SK-N-SH treated with all-trans-retinoic acid at 6 μM for 48 hours (cell line): ENCODE measurements at regions not wholly inside any gene's neighbourhood (a gene's known extent, or its start where the extent isn't known, plus 50 kb on each side); places are given as distances from the start of the nearest gene placed in this dataset.

ENCODE experiments used
- BACH2 ChIP-seq: fragments of 250-450 bp; sonication (Bioruptor Pico); IDR thresholded peaks from 2 replicates; pipeline ENCODE4 v1.9.0; 2021; ENCODE audit warnings: mild to moderate bottlenecking, borderline replicate concordance
- POU6F1 ChIP-seq: fragments of 250-450 bp; sonication (Bioruptor Pico); IDR thresholded peaks from 2 replicates; pipeline ENCODE4 v1.8.0; 2021; ENCODE audit warnings: low read depth, mild to moderate bottlenecking, moderate library complexity, borderline replicate concordance
- RARB ChIP-seq: fragments of 250-450 bp; sonication (Bioruptor Pico); IDR thresholded peaks from 2 replicates; pipeline ENCODE4 v1.8.0; 2021; ENCODE audit warnings: mild to moderate bottlenecking, moderate library complexity
- TF ChIP-seq, protein P1 (sequence below): fragments of 250-450 bp; sonication (Bioruptor Pico); IDR thresholded peaks from 2 replicates; pipeline ENCODE4 v1.5.0; 2020; ENCODE audit warnings: mild to moderate bottlenecking, moderate library complexity
- TF ChIP-seq, protein P2 (sequence below): fragments of 250-450 bp; sonication (Bioruptor Pico); IDR thresholded peaks from 2 replicates; pipeline ENCODE4 v1.5.1; 2021; ENCODE audit warnings: mild to moderate bottlenecking, moderate library complexity

DNA sequence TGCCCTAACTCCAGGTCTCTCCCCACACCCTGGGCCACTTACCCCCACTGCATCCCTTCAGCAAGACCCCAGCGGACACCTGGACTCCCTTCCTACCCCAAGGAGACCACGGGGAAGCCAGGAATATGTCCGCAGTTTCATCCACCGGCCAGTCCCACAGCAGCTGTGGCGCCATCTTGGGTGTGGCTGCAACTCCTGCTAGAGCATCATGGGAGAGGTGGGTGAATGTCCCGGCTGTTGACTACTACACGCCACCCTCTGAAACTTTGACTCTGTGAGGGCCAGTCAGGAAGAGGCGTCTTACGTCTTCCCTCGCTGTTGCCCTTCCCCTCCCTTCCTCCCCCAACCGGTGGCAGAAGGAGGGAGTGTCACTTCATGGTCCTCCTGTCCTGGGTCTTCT, 238.3 kb upstream of the RNF32 start:
- TF ChIP-seq RARB = no peak
- no peak for TF ChIP-seq POU6F1
- TF ChIP-seq, protein P1, sequence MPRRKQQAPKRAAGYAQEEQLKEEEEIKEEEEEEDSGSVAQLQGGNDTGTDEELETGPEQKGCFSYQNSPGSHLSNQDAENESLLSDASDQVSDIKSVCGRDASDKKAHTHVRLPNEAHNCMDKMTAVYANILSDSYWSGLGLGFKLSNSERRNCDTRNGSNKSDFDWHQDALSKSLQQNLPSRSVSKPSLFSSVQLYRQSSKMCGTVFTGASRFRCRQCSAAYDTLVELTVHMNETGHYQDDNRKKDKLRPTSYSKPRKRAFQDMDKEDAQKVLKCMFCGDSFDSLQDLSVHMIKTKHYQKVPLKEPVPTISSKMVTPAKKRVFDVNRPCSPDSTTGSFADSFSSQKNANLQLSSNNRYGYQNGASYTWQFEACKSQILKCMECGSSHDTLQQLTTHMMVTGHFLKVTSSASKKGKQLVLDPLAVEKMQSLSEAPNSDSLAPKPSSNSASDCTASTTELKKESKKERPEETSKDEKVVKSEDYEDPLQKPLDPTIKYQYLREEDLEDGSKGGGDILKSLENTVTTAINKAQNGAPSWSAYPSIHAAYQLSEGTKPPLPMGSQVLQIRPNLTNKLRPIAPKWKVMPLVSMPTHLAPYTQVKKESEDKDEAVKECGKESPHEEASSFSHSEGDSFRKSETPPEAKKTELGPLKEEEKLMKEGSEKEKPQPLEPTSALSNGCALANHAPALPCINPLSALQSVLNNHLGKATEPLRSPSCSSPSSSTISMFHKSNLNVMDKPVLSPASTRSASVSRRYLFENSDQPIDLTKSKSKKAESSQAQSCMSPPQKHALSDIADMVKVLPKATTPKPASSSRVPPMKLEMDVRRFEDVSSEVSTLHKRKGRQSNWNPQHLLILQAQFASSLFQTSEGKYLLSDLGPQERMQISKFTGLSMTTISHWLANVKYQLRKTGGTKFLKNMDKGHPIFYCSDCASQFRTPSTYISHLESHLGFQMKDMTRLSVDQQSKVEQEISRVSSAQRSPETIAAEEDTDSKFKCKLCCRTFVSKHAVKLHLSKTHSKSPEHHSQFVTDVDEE (CRISPR knock-in tag) = no peak
- no peak for TF ChIP-seq BACH2
- TF ChIP-seq, protein P2, sequence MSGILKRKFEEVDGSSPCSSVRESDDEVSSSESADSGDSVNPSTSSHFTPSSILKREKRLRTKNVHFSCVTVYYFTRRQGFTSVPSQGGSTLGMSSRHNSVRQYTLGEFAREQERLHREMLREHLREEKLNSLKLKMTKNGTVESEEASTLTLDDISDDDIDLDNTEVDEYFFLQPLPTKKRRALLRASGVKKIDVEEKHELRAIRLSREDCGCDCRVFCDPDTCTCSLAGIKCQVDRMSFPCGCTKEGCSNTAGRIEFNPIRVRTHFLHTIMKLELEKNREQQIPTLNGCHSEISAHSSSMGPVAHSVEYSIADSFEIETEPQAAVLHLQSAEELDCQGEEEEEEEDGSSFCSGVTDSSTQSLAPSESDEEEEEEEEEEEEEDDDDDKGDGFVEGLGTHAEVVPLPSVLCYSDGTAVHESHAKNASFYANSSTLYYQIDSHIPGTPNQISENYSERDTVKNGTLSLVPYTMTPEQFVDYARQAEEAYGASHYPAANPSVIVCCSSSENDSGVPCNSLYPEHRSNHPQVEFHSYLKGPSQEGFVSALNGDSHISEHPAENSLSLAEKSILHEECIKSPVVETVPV = no peak
